ENCODE measurements at regions not wholly inside any gene's neighbourhood (a gene's known extent, or its start where the extent isn't known, plus 50 kb on each side); places are given as distances from the start of the nearest gene placed in this dataset.

DNA sequence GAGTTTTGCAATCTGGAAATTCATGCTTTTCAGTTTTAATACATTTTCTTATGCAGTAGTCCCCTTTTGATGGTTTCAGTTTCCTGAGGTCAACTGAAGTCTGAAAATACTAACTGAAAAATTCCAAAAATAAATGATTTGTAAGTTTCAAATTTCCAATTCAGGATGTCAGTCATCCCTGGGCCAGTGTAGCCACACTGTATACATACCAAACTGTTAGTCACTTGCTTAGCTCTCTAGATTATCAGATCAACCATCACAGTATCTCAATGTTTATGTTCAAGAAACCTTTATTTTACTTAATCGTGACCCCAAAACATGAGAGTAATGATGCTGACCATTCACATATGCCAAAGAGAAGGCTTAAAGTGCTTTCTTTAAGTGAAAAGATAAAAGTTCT, 715.5 kb downstream of the GBE1 start:
- intact Hi-C loops (cut with DNase I): no loop called here
- no peak for ATAC-seq
- DNase-seq: no peak
- H3K36me3 ChIP-seq: no peaks in the 10 kb centered on the region
- H3K4me3 ChIP-seq: no peak overlapping the region
- no peaks in the 10 kb centered on the region for H3K9me3 ChIP-seq
- H3K4me1 ChIP-seq: no peaks in the 10 kb centered on the region
- no peaks in the 10 kb centered on the region for H3K27me3 ChIP-seq
- no peak overlapping the region for H3K27ac ChIP-seq
- TF ChIP-seq, protein P1, sequence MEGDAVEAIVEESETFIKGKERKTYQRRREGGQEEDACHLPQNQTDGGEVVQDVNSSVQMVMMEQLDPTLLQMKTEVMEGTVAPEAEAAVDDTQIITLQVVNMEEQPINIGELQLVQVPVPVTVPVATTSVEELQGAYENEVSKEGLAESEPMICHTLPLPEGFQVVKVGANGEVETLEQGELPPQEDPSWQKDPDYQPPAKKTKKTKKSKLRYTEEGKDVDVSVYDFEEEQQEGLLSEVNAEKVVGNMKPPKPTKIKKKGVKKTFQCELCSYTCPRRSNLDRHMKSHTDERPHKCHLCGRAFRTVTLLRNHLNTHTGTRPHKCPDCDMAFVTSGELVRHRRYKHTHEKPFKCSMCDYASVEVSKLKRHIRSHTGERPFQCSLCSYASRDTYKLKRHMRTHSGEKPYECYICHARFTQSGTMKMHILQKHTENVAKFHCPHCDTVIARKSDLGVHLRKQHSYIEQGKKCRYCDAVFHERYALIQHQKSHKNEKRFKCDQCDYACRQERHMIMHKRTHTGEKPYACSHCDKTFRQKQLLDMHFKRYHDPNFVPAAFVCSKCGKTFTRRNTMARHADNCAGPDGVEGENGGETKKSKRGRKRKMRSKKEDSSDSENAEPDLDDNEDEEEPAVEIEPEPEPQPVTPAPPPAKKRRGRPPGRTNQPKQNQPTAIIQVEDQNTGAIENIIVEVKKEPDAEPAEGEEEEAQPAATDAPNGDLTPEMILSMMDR (IDR thresholded peaks at IDR 0.05): no peak

DNA sequence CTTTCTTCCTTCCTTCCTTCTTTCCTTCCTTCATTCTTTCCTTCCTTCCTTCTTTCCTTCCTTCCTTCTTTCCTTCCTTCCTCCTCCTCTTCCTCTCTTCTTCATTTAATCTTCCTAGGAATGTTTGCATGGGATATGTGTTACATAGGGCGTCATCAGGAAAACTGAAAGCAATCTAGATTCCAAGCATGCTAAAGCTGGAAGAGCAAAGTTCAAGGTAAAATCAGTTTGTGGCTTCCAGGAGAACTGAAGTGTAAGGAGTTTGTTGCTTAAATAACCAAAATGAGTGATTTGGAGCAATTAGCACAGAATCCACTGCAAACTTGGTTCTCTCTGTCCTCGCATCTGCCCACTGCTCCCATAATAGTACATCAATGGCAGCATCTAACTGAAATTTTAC, 716.2 kb downstream of the GBE1 start:
- no peak for DNase-seq
- Histone ChIP-seq H3K4me3 (no peak overlapping the region), H3K27ac (no peak overlapping the region), H3K9me3 (no peaks in the 10 kb centered on the region), H3K4me1 (no peaks in the 10 kb centered on the region), H3K27me3 (no peaks in the 10 kb centered on the region), H3K36me3 (no peaks in the 10 kb centered on the region)
- intact Hi-C loops (cut with DNase I): no loop called here
- ATAC-seq: no peak
- TF ChIP-seq, protein P1 (IDR thresholded peaks at IDR 0.05): no peak

DNA sequence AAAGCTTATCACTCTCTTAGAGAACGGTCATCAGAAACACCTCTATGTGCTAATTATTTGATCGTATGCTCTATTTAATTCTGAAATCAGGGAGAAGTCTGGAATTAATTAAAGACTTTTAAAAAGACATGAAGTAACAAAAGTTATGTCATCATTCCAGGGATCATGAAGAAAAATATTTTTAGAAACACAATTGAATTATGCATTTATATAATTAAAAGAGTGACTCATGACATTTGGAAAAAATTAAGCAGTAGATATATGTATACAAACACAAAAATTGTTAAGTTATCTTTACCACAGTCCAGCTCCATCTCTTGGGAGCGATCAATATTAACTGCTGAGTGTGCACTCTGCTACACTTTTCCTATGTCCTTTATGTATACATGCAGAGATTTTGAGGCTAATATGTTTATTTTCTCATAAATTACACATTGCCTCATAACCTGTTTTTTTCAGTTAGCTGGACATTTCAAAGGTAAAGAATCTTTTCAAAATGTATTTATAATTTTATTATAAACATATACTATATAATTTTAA, 717.7 kb downstream of the GBE1 start:
- DNase-seq (no peak), ATAC-seq (no peak)
- intact Hi-C loops (cut with DNase I): no loop called here
- Histone ChIP-seq H3K27me3 (no peaks in the 10 kb centered on the region), H3K4me1 (no peaks in the 10 kb centered on the region), H3K9me3 (no peaks in the 10 kb centered on the region), H3K27ac (no peak overlapping the region), H3K36me3 (no peaks in the 10 kb centered on the region), H3K4me3 (no peak overlapping the region)
- TF ChIP-seq, protein P1 (IDR thresholded peaks at IDR 0.05): no peak

DNA sequence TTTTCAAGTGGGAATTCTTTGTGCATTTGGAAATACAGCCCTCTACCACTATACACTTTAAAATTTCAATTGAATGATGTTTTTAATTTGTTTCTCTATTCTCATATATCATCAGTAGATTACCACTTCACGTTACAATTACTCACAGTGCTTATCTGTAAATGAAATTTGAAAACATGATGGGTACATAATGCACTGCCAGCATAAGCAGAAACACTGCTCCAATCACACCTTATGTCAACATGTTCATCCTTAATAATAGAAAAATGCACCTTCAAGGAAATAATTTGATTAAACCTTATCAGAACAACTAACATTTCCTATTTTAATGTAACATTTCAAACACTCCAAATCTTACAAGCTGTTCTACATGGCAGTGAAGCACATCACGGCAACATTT, 718.4 kb downstream of the GBE1 start:
- no peak overlapping the region for H3K4me3 ChIP-seq
- intact Hi-C loops (cut with DNase I): no loop called here
- TF ChIP-seq, protein P1 (IDR thresholded peaks at IDR 0.05): no peak
- H3K36me3 ChIP-seq: no peaks in the 10 kb centered on the region
- H3K4me1 ChIP-seq: no peaks in the 10 kb centered on the region
- ATAC-seq: no peak
- no peak overlapping the region for H3K27ac ChIP-seq
- no peaks in the 10 kb centered on the region for H3K9me3 ChIP-seq
- DNase-seq: no peak
- no peaks in the 10 kb centered on the region for H3K27me3 ChIP-seq

DNA sequence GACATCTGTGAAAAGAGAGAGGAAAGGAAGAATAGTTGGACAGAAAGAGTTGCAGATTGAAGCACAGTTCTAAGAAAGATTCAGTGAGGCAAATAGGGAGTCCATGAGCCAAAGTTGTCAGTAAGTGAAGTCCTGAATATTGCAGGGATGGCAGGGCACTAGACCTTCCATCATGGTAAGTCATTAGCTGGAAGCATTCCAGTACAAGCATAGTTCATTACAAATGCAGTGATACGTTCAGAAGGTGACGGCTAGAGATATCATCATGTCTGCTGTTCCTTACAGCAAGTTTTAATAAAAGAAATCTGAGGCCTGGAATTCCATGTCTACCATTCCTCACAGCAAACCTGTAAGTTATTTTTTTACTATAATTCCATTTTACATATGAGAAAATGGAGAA, 720.1 kb downstream of the GBE1 start:
- no peak for ATAC-seq
- TF ChIP-seq, protein P1 (IDR thresholded peaks at IDR 0.05): no peak
- H3K36me3 ChIP-seq: no peaks in the 10 kb centered on the region
- no peak overlapping the region for H3K27ac ChIP-seq
- intact Hi-C loops (cut with DNase I): no loop called here
- DNase-seq: no peak
- no peak overlapping the region for H3K4me3 ChIP-seq
- no peaks in the 10 kb centered on the region for H3K27me3 ChIP-seq
- no peaks in the 10 kb centered on the region for H3K4me1 ChIP-seq
- no peaks in the 10 kb centered on the region for H3K9me3 ChIP-seq

DNA sequence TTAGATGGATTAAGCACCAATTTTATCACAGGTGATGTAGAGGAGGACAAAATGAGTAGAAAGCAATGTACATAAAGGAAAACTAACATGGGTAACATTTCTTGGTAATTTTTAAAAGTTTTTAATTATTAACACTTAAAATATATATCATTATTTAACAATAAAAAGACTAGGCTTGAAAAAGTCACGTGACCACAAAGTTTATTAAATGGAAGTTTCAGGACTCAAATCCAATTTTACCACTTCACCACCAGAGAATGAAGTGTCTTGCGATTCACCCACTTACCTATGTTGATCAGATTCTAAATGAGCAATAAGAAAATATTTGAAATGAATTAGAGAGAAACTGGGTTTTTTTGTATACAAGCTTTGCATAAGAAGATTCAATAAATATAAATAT, 721.3 kb downstream of the GBE1 start:
- TF ChIP-seq, protein P1 (IDR thresholded peaks at IDR 0.05): no peak
- Histone ChIP-seq H3K27ac (no peak overlapping the region), H3K27me3 (no peaks in the 10 kb centered on the region), H3K36me3 (no peaks in the 10 kb centered on the region), H3K4me1 (no peaks in the 10 kb centered on the region), H3K9me3 (no peaks in the 10 kb centered on the region), H3K4me3 (no peak overlapping the region)
- no peak for DNase-seq
- ATAC-seq: no peak
- intact Hi-C loops (cut with DNase I): no loop called here

Measured in upper lobe of right lung (tissue), 1 donor.